HT1080 (cell line): ENCODE measurements at regions not wholly inside any gene's neighbourhood (a gene's known extent, or its start where the extent isn't known, plus 50 kb on each side); places are given as distances from the start of the nearest gene placed in this dataset.
A peak's percentile ranks its signal among the peaks of the same experiment; 100 is the strongest.

Source experiments
- DNase-seq: peaks from one replicate; pipeline ENCODE4 v3.0.0-alpha.2; 2015; ENCODE audit warnings: low read depth

- no peak for DNase-seq
These were observed 115.8 kb downstream of the ETNK1 start for GRCh38 chr12:22740656-22741355.

GRCh38 chr12:22743700-22744099, 118.7 kb downstream of the ETNK1 start:
- no peak for DNase-seq

- DNase-seq = no peak
These were observed 119.2 kb downstream of the ETNK1 start for GRCh38 chr12:22744197-22744596.

- no peak for DNase-seq
These were observed 121.7 kb downstream of the ETNK1 start for GRCh38 chr12:22746720-22747119.

GRCh38 chr12:22755629-22756028, 130.7 kb downstream of the ETNK1 start:
- DNase-seq = no peak

- DNase-seq = no peak
These were observed 135.1 kb downstream of the ETNK1 start for GRCh38 chr12:22759769-22760674.

- no peak for DNase-seq
These were observed 140.6 kb downstream of the ETNK1 start for GRCh38 chr12:22765421-22766130.

GRCh38 chr12:22766911-22767420, 142.0 kb downstream of the ETNK1 start:
- DNase-seq = no peak

GRCh38 chr12:22781339-22781738, 156.4 kb downstream of the ETNK1 start:
- DNase-seq = no peak

- DNase-seq = no peak
These were observed 162.6 kb downstream of the ETNK1 start for GRCh38 chr12:22787557-22787956.

GRCh38 chr12:22788913-22789312, 163.9 kb downstream of the ETNK1 start:
- no peak for DNase-seq

GRCh38 chr12:22792138-22792537, 167.2 kb downstream of the ETNK1 start:
- peak; percentile 10 for DNase-seq

GRCh38 chr12:22794017-22794416, 169.0 kb downstream of the ETNK1 start:
- no peak for DNase-seq

- no peak for DNase-seq
These were observed 172.1 kb downstream of the ETNK1 start for GRCh38 chr12:22796941-22797630.

GRCh38 chr12:22797701-22798100, 172.7 kb downstream of the ETNK1 start:
- no peak for DNase-seq

- DNase-seq = no peak
These were observed 173.1 kb downstream of the ETNK1 start for GRCh38 chr12:22798116-22798515.

GRCh38 chr12:22799503-22799902, 174.5 kb downstream of the ETNK1 start:
- no peak for DNase-seq

- DNase-seq = no peak
These were observed 175.4 kb downstream of the ETNK1 start for GRCh38 chr12:22800332-22800731.

- no peak for DNase-seq
These were observed 178.1 kb downstream of the ETNK1 start for GRCh38 chr12:22802883-22803630.

- no peak for DNase-seq
These were observed 178.8 kb downstream of the ETNK1 start for GRCh38 chr12:22803725-22804124.
